Muscle of leg (tissue), 3 donors: ENCODE measurements at regions not wholly inside any gene's neighbourhood (a gene's known extent, or its start where the extent isn't known, plus 50 kb on each side); places are given as distances from the start of the nearest gene placed in this dataset.

ENCODE experiments used
- DNase-seq: peaks from one replicate; pipeline ENCODE4 v3.0.0; 2013
- H3K27ac ChIP-seq: one replicate; pipeline ENCODE4 v1.5.1; 2013; ENCODE audit warnings: mild to moderate bottlenecking, low read length, control low read depth
- H3K27me3 ChIP-seq: one replicate; pipeline ENCODE4 v1.6.1; 2013; ENCODE audit warnings: low read length; ENCODE audit not compliant: control insufficient read depth, insufficient read depth
- H3K36me3 ChIP-seq: one replicate; pipeline ENCODE4 v1.6.1; 2013; ENCODE audit warnings: low read length; ENCODE audit not compliant: control insufficient read depth, insufficient read depth
- H3K4me1 ChIP-seq: one replicate; pipeline ENCODE4 v1.6.1; 2013; ENCODE audit warnings: low read length; ENCODE audit not compliant: control insufficient read depth, insufficient read depth
- H3K4me3 ChIP-seq: one replicate; pipeline ENCODE4 v1.5.1; 2013; ENCODE audit warnings: low read length, control low read depth
- H3K9me3 ChIP-seq: replicated peaks from 2 replicates; pipeline ENCODE4 v1.6.1; 2013; ENCODE audit warnings: low read depth, low read length; ENCODE audit not compliant: control insufficient read depth
- WGBS: methylation state at CpG from one replicate; pipeline ENCODE4 v1.1.5; 2013; ENCODE audit warnings: missing lambda C conversion rate; ENCODE audit not compliant: insufficient coverage; 5-methylcytosine and 5-hydroxymethylcytosine counted together

DNA sequence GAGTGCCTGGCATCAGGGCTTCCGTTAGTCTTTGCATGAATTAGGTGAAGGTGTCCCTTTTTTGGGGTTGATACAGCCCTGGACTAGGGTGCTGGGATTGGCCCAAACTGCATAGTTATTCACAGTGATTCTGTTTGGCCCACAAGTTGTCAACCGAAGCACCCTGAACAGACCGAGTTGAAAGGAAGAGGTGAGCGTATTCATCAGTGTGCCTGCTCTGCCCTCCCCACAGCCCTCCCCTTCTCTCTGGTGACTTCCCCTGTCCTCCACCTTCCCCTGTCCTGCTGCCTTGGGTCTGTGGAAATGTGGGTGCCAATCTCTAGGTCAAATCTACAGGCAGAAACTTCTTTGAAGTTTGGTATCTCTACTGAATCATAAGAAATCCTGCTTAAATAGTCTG, 330.5 kb downstream of the DYSF start:
- peaks cover 10% of the 10 kb centered on the region for H3K27me3 ChIP-seq
- WGBS = 65% methylated on average over 2 of the region's 4 CpGs
- H3K4me3 ChIP-seq = no peak overlapping the region
- DNase-seq = no peak
- no peaks in the 10 kb centered on the region for H3K9me3 ChIP-seq
- H3K4me1 ChIP-seq = peaks cover 20% of the 10 kb centered on the region
- H3K36me3 ChIP-seq = no peaks in the 10 kb centered on the region
- no peak overlapping the region for H3K27ac ChIP-seq

DNA sequence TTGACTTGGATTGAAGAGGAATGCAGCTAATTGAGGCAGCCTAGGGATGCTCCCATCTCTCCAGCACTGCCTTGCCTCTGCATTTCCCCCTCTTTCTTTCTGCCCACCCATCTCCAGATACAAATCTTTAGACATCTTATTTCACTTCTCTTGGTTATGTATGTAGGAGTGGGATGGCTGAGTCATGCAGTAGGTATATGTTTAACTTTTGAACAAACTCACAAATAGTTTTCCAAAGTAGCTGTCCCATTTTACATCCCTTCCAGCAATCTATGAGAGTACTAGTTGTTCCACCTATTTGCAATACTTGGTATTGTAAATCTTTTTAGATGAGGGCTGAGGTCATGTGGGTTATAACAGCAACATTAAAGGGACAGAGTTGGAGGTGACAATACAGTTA, 329.9 kb downstream of the DYSF start:
- no peak overlapping the region for H3K4me3 ChIP-seq
- no peak overlapping the region for H3K27ac ChIP-seq
- H3K36me3 ChIP-seq = no peaks in the 10 kb centered on the region
- H3K27me3 ChIP-seq = peaks cover 8% of the 10 kb centered on the region
- peaks cover 20% of the 10 kb centered on the region for H3K4me1 ChIP-seq
- H3K9me3 ChIP-seq = no peaks in the 10 kb centered on the region
- no peak for DNase-seq

DNA sequence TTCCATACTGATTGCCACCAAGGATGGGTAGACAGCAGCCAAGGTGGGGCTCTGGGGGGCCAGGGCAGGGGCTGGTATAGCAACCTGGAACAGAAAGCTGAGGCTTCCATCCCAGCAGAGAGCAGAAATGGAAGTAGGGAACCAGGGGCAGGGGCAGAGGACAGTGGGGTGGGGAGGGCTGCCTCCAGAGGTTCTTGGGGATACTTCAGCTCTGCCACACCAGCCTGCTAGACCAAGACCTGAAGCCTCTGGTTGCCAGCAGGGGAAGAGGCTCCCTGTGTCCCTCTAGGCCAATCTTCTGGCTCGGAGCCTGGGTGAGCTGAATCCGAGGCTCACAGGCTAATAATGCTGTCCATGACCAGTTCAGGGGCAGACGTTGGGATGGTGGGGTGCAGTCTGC, 329.0 kb downstream of the DYSF start:
- no peak for DNase-seq
- Histone ChIP-seq H3K4me3 (no peak overlapping the region), H3K27ac (no peak overlapping the region), H3K9me3 (no peaks in the 10 kb centered on the region), H3K4me1 (peaks cover 20% of the 10 kb centered on the region), H3K27me3 (peaks cover 10% of the 10 kb centered on the region), H3K36me3 (no peaks in the 10 kb centered on the region)
- 71% methylated on average over 1 of the region's 3 CpGs for WGBS

DNA sequence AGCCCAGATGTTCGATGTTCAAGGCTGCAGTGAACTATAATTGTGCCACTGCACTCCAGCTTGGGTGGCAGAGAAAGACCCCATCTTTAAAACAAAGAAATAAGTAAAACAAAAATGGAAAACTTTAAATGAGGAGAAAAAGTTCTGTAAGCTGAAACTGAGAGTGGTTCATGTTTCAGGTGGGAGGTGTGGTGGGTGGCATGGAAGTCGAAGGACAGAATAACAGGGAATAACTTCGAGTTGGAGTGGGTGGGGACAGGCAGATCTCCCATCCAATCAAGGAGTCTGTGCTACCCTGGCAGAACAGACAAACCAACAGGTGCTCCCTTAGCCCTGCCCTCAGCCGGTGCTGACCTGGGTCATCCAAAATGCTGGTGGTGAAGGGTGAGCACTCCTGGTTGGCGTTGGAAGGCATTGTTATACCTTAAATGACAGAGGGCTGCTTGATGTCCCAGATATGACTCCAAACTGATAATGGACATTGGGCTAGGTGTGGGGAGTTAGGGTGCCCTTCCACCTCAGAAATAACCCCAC, 328.4 kb downstream of the DYSF start:
- Histone ChIP-seq H3K36me3 (no peaks in the 10 kb centered on the region), H3K27ac (no peak overlapping the region), H3K4me3 (no peak overlapping the region), H3K4me1 (peaks cover 20% of the 10 kb centered on the region), H3K9me3 (no peaks in the 10 kb centered on the region), H3K27me3 (peaks cover 10% of the 10 kb centered on the region)
- WGBS = 76% methylated on average over 4 of the region's 5 CpGs
- no peak for DNase-seq

DNA sequence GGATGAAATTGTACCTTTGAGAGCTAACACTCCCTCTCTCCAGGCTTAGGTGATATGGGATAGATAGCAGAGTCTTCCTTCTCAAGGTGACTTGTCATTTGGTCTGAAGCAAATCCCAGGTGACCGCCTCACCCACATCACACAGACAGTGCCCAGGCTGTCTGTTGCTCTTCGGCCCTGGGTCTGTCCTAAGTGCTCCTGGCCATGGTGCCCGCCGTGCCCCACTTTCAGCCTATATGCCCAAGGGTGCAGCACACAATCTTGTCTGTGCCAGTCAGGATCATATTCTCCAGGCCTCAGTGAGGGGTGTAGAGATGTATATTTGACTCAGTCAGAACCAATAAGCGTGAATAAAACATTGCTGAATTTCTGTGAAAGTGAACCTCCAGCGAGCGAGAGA, 326.8 kb downstream of the DYSF start:
- Histone ChIP-seq H3K4me3 (no peak overlapping the region), H3K4me1 (peaks cover 12% of the 10 kb centered on the region), H3K27ac (no peak overlapping the region), H3K9me3 (no peaks in the 10 kb centered on the region), H3K36me3 (no peaks in the 10 kb centered on the region), H3K27me3 (peaks cover 5% of the 10 kb centered on the region)
- no peak for DNase-seq
- WGBS = 69% methylated on average over 7 of the region's 7 CpGs

DNA sequence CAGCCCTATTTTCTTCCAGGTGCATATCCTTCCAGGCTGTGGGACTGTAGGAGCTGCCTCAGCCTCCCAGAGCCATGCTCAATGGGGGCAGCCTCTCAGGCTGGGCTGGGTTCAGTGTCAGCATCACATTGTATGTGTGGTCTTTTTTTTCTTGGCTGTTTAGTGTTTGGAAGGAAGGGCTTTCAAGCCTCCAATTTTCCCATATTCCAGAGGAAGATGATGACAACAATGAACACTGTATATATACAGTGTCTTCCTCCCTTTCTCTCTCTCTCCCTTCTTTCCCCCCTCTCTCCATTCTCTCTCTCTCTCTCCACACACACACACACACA, 326.4 kb downstream of the DYSF start:
- H3K27me3 ChIP-seq = peaks cover 5% of the 10 kb centered on the region
- H3K4me1 ChIP-seq = peaks cover 7% of the 10 kb centered on the region
- H3K4me3 ChIP-seq = no peak overlapping the region
- no peak overlapping the region for H3K27ac ChIP-seq
- no peaks in the 10 kb centered on the region for H3K9me3 ChIP-seq
- no peaks in the 10 kb centered on the region for H3K36me3 ChIP-seq
- DNase-seq = peak; percentile 68

DNA sequence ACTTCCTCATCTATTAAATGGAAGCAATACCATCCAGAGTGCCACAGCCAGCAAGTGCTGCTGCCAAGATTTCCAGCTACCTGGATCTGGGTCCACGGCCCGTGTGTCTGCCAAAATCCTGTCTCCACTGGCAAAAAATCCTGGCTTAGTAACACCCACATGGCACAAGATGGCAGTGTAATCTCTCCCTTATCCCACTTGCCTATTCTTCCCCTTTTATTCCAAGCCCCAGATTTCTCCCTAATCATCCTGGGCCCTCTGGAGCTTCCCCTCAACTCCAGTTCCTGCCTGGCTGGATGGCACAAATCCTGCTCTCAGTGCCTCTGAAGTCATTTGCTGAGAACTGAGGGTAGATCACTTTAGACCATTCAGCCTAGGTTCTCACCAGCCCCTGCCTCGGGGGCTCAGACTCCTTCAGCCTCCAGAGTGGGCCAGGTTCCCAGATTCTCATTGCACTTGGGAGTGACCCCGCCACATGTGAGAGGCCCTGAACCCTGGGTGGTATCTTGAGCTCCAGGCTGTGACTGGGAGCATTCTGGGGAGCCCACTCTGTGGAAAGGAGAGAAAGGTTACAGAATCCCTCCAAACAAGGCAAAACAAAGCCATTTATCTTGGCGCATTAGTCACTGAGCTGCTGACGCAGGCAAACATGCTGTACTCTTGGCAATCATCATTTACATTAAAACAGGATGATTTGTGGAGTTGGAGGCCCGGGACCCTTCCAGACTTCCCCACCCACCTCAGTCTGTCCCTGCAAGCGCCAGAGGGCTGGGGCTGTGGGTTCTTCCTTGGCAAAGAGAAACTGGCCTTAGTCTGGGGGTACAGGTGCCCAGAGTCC, 325.8 kb downstream of the DYSF start:
- Histone ChIP-seq H3K9me3 (no peaks in the 10 kb centered on the region), H3K4me1 (peaks cover 7% of the 10 kb centered on the region), H3K27me3 (peaks cover 5% of the 10 kb centered on the region), H3K27ac (no peak overlapping the region), H3K36me3 (no peaks in the 10 kb centered on the region), H3K4me3 (no peak overlapping the region)
- DNase-seq = peak; percentile 72
- 32% methylated on average over 4 of the region's 8 CpGs for WGBS

DNA sequence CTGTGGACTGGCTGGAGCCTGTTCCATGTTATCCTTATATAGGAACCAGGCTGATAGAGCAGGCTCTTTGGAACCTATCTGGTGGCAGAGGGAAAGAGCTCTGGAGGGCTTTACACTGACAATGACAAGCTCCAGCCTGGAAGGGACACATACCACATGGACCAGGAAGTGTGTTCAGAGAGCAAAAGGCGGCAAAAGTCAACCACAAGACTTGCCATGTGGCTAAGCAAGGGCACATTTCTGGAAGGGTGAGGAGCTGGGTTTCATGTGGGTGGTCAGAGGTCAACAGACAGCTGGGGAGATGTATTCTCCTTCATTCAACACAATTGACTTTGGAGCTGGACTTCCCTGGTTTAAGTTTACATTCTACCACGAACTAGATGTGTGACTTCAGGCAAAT, 325.2 kb downstream of the DYSF start:
- Histone ChIP-seq H3K9me3 (no peaks in the 10 kb centered on the region), H3K4me3 (no peak overlapping the region), H3K27me3 (peaks cover 5% of the 10 kb centered on the region), H3K27ac (no peak overlapping the region), H3K4me1 (peaks cover 7% of the 10 kb centered on the region), H3K36me3 (no peaks in the 10 kb centered on the region)
- DNase-seq = no peak
- 42% methylated on average over 2 of the region's 2 CpGs for WGBS

DNA sequence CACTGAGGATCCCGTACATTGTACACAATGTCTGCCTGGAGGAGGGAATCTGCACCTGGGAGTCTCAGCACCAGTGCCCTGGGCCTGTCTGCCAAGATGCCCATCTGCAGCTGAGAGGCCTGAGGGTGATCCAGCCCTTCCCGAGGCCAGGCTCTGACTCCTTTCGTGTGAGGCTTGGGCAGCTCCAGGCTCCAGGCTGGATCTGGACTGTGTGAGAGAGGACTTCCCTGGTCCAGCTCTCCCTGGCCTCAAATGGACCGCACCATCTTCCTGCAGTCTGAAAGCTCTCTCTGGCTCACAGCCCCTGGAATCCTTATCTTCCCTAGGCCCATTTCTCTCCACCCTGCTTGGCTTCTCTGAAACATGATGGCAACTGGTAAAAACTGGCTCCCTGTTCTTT, 324.6 kb downstream of the DYSF start:
- H3K9me3 ChIP-seq = peaks cover 3% of the 10 kb centered on the region
- no peak overlapping the region for H3K27ac ChIP-seq
- no peaks in the 10 kb centered on the region for H3K36me3 ChIP-seq
- H3K4me1 ChIP-seq = peaks cover 7% of the 10 kb centered on the region
- peaks cover 5% of the 10 kb centered on the region for H3K27me3 ChIP-seq
- no peak overlapping the region for H3K4me3 ChIP-seq
- WGBS = 93% methylated on average over 2 of the region's 4 CpGs
- no peak for DNase-seq

DNA sequence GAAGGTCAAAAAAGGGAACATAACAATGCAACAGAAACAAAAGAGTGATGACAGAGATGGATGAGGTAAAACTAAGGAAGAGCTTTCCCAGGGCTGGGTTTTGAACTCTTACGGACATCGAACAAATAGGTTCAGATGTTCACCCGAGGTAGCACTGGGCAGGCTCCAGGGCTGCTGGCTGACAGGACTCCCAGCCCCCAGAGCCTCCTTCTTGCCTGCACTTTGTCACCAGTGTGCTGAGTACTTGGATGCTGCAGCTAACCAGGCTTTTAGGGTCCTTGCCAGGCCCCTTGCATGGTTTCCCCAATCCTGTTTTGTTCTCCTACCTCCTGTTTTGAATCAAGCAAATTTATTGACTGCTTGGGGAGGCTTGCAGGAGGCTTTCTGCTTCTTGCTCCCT, 322.9 kb downstream of the DYSF start:
- H3K27me3 ChIP-seq = peaks cover 2% of the 10 kb centered on the region
- 53% methylated on average over 3 of the region's 3 CpGs for WGBS
- peaks cover 3% of the 10 kb centered on the region for H3K9me3 ChIP-seq
- peaks cover 7% of the 10 kb centered on the region for H3K4me1 ChIP-seq
- no peak overlapping the region for H3K27ac ChIP-seq
- no peaks in the 10 kb centered on the region for H3K36me3 ChIP-seq
- no peak overlapping the region for H3K4me3 ChIP-seq
- no peak for DNase-seq

DNA sequence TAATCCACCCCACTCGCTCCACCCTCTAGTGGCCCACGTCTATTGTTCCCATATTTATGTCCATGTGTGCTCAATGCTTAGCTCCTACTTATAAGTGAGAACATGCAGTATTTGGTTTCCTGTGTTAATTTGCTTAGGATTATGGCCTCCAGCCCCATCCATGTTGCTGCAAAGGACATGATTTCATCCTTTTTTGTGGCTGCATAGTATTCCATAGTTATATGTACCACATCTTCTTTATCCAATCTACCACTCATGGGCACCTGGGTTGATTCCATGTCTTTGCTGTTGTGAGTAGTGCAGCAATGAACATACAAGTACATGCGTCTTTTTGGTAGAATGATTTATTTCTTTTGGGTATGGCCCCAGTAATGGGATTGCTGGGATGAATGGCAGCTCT, 319.9 kb downstream of the DYSF start:
- Histone ChIP-seq H3K36me3 (no peaks in the 10 kb centered on the region), H3K4me3 (no peak overlapping the region), H3K4me1 (no peaks in the 10 kb centered on the region), H3K27ac (no peak overlapping the region), H3K9me3 (peaks cover 6% of the 10 kb centered on the region), H3K27me3 (peaks cover 2% of the 10 kb centered on the region)
- DNase-seq = no peak
- WGBS = no CpG with 5 or more reads among the region's 3 CpGs
